Limb (tissue), 2 donors: ENCODE measurements at regions not wholly inside any gene's neighbourhood (a gene's known extent, or its start where the extent isn't known, plus 50 kb on each side); places are given as distances from the start of the nearest gene placed in this dataset.
"Not testable (repeated sequence)": the region's sequence is repeated elsewhere in the genome, so short reads cannot be mapped to it uniquely, and the experiment has no call there.

Source experiments
- DNase-seq, 2 donors: peaks; one replicate each; pipeline ENCODE4 v3.0.0-alpha.2; 2016; ENCODE audit errors: extremely low spot score in 2 of 2

GRCh38 chr12:14032191-14032590, 50.8 kb upstream of the GRIN2B start:
- DNase-seq, result not testable (repeated sequence)

GRCh38 chr12:14043776-14044175, 62.4 kb upstream of the GRIN2B start:
- DNase-seq, result no peak

GRCh38 chr12:14048941-14049545, 67.6 kb upstream of the GRIN2B start:
- DNase-seq, result no peak

GRCh38 chr12:14057895-14058294, 76.5 kb upstream of the GRIN2B start:
- DNase-seq, result no peak

- no peak for DNase-seq
Measured at GRCh38 chr12:14058717-14059116, 77.3 kb upstream of the GRIN2B start.

- DNase-seq, result no peak
Measured at GRCh38 chr12:14059548-14059947, 78.1 kb upstream of the GRIN2B start.

- no peak for DNase-seq
Measured at GRCh38 chr12:14065616-14066015, 84.2 kb upstream of the GRIN2B start.

- DNase-seq, result no peak
Measured at GRCh38 chr12:14066021-14066420, 84.6 kb upstream of the GRIN2B start.

- no peak for DNase-seq
Measured at GRCh38 chr12:14068961-14069360, 87.6 kb upstream of the GRIN2B start.

- DNase-seq, result no peak
Measured at GRCh38 chr12:14071833-14072232, 90.4 kb upstream of the GRIN2B start.

GRCh38 chr12:14072987-14073386, 91.6 kb upstream of the GRIN2B start:
- no peak for DNase-seq

GRCh38 chr12:14075797-14076393, 94.5 kb upstream of the GRIN2B start:
- no peak for DNase-seq

- no peak for DNase-seq
Measured at GRCh38 chr12:14076538-14076937, 95.1 kb upstream of the GRIN2B start.

GRCh38 chr12:14086838-14087237, 105.4 kb upstream of the GRIN2B start:
- DNase-seq, result no peak

GRCh38 chr12:14099994-14100393, 118.6 kb upstream of the GRIN2B start:
- no peak for DNase-seq

- not testable (repeated sequence) for DNase-seq
Measured at GRCh38 chr12:14101556-14101955, 120.2 kb upstream of the GRIN2B start.

GRCh38 chr12:14111230-14111865, 129.9 kb upstream of the GRIN2B start:
- no peak for DNase-seq

- DNase-seq, result no peak
Measured at GRCh38 chr12:14113031-14113430, 131.6 kb upstream of the GRIN2B start.

- no peak for DNase-seq
Measured at GRCh38 chr12:14126692-14127091, 145.3 kb upstream of the GRIN2B start.

GRCh38 chr12:14129611-14130195, 148.3 kb upstream of the GRIN2B start:
- DNase-seq, result no peak

GRCh38 chr12:14135996-14136395, 154.6 kb upstream of the GRIN2B start:
- no peak for DNase-seq

GRCh38 chr12:14138495-14138894, 157.1 kb upstream of the GRIN2B start:
- DNase-seq, result no peak
